ENCODE measurements at regions not wholly inside any gene's neighbourhood (a gene's known extent, or its start where the extent isn't known, plus 50 kb on each side); places are given as distances from the start of the nearest gene placed in this dataset.

DNA sequence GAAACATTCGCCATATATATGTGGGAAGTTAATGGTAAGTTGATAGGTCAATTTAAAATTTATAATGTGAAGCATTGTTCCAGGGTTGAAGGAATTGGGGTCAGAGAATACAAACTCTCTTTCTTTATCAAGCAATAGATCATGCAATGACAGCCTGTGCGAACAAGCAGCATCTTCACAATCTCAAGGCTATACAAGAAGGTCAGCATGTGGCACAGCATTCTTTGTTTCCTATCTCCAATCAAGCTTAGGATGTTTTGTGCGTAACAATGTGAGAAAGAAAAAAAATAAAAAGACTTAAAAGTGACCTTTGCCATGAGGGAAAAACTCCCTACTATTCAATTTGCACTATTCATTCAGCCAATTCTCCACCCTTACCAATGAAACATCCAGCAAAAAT, 288.1 kb upstream of the NECTIN3 start:
- Histone ChIP-seq H3K27me3 (no peaks in the 10 kb centered on the region), H3K4me3 (no peak overlapping the region), H3K4me1 (replicated peaks in 1 of 2) (no peaks in the 10 kb centered on the region), H3K36me3 (replicated peaks in 1 of 2) (no peaks in the 10 kb centered on the region), H3K27ac (no peak overlapping the region), H3K9me3 (replicated peaks in 1 of 3) (no peaks in the 10 kb centered on the region)
- no peak for DNase-seq
- no peak for TF ChIP-seq POLR2A (IDR thresholded peaks at IDR 0.05)
- TF ChIP-seq, protein P1, sequence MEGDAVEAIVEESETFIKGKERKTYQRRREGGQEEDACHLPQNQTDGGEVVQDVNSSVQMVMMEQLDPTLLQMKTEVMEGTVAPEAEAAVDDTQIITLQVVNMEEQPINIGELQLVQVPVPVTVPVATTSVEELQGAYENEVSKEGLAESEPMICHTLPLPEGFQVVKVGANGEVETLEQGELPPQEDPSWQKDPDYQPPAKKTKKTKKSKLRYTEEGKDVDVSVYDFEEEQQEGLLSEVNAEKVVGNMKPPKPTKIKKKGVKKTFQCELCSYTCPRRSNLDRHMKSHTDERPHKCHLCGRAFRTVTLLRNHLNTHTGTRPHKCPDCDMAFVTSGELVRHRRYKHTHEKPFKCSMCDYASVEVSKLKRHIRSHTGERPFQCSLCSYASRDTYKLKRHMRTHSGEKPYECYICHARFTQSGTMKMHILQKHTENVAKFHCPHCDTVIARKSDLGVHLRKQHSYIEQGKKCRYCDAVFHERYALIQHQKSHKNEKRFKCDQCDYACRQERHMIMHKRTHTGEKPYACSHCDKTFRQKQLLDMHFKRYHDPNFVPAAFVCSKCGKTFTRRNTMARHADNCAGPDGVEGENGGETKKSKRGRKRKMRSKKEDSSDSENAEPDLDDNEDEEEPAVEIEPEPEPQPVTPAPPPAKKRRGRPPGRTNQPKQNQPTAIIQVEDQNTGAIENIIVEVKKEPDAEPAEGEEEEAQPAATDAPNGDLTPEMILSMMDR (IDR thresholded peaks at IDR 0.05), result no peak
- intact Hi-C loops (cut with DNase I), result no loop called here
- WGBS, 4 donors, result 39 to 48% (median 42%) methylated on average over 3 of the region's 3 CpGs

DNA sequence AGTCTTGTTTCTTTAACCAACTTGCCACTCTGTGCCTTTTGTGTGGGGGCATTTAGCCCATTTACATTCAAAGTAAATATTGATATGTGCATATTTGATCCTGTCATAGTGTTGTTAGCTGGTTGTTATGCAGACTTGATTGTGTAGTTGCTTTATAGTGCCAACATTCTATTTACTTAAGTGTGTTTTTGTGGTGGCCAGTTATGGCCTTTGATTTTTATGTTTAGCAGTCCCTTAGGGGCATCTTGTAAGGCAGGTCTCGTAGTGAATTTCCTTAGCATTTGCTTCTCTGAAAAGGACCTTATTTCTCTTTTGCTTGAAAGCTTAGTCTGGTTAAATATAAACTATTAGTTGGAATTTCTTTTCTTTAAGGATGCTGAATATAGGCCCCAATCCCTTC, 282.8 kb upstream of the NECTIN3 start:
- 71 to 82% (median 76%) methylated on average over 1 of the region's 1 CpG for WGBS, 4 donors
- Histone ChIP-seq H3K27ac (no peak overlapping the region), H3K4me1 (replicated peaks in 1 of 2) (no peaks in the 10 kb centered on the region), H3K4me3 (no peak overlapping the region), H3K27me3 (no peaks in the 10 kb centered on the region), H3K36me3 (replicated peaks in 1 of 2) (no peaks in the 10 kb centered on the region), H3K9me3 (replicated peaks in 1 of 3) (no peaks in the 10 kb centered on the region)
- intact Hi-C loops (cut with DNase I), result no loop called here
- TF ChIP-seq POLR2A (IDR thresholded peaks at IDR 0.05), result no peak
- no peak for DNase-seq

DNA sequence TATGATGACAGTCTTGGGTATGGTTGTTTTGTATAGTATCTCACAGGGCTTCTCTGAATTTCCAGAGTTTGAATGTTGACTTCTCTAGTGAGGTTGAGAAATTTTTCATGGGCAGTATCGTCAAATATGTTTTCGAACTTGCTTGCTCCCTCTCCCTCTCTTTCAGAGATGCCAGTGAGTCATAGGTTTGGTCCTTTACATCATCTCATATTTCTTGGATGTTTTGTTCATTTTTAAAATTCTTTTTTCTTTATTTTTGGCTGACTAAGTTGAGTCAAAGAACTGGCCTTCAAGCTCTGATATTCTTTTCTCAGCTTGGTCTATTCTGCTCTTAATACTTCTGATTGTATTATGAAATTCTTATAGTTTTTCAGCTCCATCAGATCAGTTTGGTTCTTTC, 282.3 kb upstream of the NECTIN3 start:
- TF ChIP-seq POLR2A (IDR thresholded peaks at IDR 0.05), result no peak
- TF ChIP-seq, protein P1 (IDR thresholded peaks at IDR 0.05), result no peak
- DNase-seq, result no peak
- H3K9me3 ChIP-seq (replicated peaks in 1 of 3), result no peaks in the 10 kb centered on the region
- intact Hi-C loops (cut with DNase I), result no loop called here
- no peaks in the 10 kb centered on the region for H3K27me3 ChIP-seq
- 89 to 97% (median 95%) methylated on average over 2 of the region's 2 CpGs for WGBS, 4 donors
- H3K4me3 ChIP-seq, result no peak overlapping the region
- no peaks in the 10 kb centered on the region for H3K36me3 ChIP-seq (replicated peaks in 1 of 2)
- H3K4me1 ChIP-seq (replicated peaks in 1 of 2), result no peaks in the 10 kb centered on the region
- no peak overlapping the region for H3K27ac ChIP-seq

DNA sequence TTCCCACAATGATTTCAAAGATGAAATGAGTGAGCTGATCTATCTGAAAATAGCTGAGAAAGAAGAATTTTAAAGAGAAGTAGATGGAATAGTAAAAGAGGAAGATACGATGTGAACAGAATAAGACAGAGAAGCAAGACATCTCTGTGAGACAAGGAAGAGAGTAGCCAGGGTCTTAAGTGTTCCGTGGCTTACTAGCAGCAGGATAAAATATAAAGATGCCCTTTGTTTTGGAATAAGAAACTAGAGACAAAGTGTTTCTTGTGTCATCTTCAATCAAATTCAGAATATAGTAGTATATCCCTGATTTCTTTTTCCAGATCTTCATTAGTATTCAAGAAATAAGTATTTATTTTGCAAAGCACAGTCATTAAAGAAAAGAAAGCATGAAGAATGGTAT, 281.0 kb upstream of the NECTIN3 start:
- no peak overlapping the region for H3K4me3 ChIP-seq
- DNase-seq, result no peak
- no peaks in the 10 kb centered on the region for H3K9me3 ChIP-seq (replicated peaks in 1 of 3)
- 71 to 86% (median 82%) methylated on average over 2 of the region's 2 CpGs for WGBS, 4 donors
- TF ChIP-seq, protein P1 (IDR thresholded peaks at IDR 0.05), result no peak
- no peak for TF ChIP-seq POLR2A (IDR thresholded peaks at IDR 0.05)
- intact Hi-C loops (cut with DNase I), result no loop called here
- H3K4me1 ChIP-seq (replicated peaks in 1 of 2), result no peaks in the 10 kb centered on the region
- H3K27ac ChIP-seq, result no peak overlapping the region
- H3K27me3 ChIP-seq, result no peaks in the 10 kb centered on the region
- no peaks in the 10 kb centered on the region for H3K36me3 ChIP-seq (replicated peaks in 1 of 2)

DNA sequence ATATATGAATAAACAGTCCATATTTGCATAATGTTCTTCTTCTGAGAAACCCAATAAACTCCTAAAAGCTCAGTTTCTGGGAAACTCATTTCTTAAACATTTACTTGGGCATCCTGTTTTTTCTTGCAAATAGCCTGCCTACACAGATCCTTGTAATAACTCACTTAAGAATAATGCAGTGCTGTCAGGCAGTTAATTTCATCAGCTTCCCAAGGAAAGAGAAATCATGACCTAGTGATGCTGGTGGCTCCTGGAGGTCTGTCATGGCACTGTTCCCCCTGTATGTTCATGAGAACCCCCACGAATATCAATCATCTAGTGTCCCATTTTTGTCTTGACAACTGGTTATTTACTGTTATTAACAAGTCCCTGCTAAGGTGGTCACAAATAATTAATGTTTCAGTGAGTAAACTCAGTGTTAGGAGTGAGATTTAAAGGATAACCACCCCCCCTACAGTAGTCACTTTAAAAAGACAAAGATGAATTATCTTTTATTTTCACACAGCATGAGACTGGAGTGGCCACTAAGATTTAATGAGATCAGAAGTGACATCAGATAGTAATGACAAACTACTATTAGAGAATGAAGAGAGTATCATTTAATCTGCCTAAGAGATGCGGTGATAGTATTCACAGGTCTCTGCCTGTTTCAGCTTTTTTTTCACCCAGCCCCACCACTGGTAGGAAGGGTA, 279.5 kb upstream of the NECTIN3 start:
- DNase-seq, result no peak
- Histone ChIP-seq H3K4me1 (replicated peaks in 1 of 2) (no peaks in the 10 kb centered on the region), H3K36me3 (replicated peaks in 1 of 2) (no peaks in the 10 kb centered on the region), H3K9me3 (replicated peaks in 1 of 3) (no peaks in the 10 kb centered on the region), H3K27me3 (no peaks in the 10 kb centered on the region), H3K27ac (no peak overlapping the region), H3K4me3 (no peak overlapping the region)
- intact Hi-C loops (cut with DNase I), result no loop called here
- TF ChIP-seq POLR2A (IDR thresholded peaks at IDR 0.05), result no peak
- TF ChIP-seq, protein P1 (IDR thresholded peaks at IDR 0.05), result no peak
- WGBS, 4 donors, result 60 to 73% (median 69%) methylated on average over 2 of the region's 2 CpGs
